ENCODE measurements at regions not wholly inside any gene's neighbourhood (a gene's known extent, or its start where the extent isn't known, plus 50 kb on each side); places are given as distances from the start of the nearest gene placed in this dataset.

DNA sequence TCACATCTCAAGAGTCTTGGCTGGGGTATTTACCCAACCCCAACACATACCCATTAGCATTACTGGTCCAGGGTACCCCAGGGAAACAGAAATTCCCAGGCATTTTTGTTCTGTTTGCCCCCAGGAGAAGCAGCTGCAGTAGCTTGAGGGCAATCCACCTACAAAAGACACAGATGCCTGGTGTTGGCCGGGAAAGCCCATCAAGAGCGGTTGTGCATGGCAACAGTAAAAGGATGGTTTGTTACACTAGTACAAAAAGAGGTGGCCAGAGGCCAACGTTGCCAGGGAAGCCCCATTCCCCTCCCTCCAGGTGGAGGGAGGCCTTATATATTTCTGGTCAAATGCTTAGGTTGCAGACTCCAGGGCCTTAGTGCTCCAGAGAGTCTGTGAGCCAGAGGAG is 637.8 kb downstream of the BCOR start:
- TF ChIP-seq, protein P1, sequence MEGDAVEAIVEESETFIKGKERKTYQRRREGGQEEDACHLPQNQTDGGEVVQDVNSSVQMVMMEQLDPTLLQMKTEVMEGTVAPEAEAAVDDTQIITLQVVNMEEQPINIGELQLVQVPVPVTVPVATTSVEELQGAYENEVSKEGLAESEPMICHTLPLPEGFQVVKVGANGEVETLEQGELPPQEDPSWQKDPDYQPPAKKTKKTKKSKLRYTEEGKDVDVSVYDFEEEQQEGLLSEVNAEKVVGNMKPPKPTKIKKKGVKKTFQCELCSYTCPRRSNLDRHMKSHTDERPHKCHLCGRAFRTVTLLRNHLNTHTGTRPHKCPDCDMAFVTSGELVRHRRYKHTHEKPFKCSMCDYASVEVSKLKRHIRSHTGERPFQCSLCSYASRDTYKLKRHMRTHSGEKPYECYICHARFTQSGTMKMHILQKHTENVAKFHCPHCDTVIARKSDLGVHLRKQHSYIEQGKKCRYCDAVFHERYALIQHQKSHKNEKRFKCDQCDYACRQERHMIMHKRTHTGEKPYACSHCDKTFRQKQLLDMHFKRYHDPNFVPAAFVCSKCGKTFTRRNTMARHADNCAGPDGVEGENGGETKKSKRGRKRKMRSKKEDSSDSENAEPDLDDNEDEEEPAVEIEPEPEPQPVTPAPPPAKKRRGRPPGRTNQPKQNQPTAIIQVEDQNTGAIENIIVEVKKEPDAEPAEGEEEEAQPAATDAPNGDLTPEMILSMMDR (optimal IDR thresholded peaks at IDR 0.05 in 1 of 3, IDR thresholded peaks at IDR 0.05 in 1 of 3, conservative IDR thresholded peaks at IDR 0.05 in 1 of 3; ENCODE audit: extremely low read depth in 1 of 3, insufficient read depth in 2 of 3, low read length in 3 of 3): no peak
- TF ChIP-seq EZH2 (IDR thresholded peaks at IDR 0.05; ENCODE audit: low read length): no peak

Data from keratinocyte (primary cell).